CD4-positive, alpha-beta memory T cell (primary cell): ENCODE measurements at regions not wholly inside any gene's neighbourhood (a gene's known extent, or its start where the extent isn't known, plus 50 kb on each side); places are given as distances from the start of the nearest gene placed in this dataset.

Experiments used
- CTCF ChIA-PET: fragments of 350-600 bp; sonication (Branson Sonifier 250); formaldehyde crosslinking; loops from one replicate; lab custom pipeline; 2021; ENCODE audit warnings: inconsistent platforms; ENCODE audit not compliant: partially characterized antibody; lab: Charles Lee
- POLR2A ChIA-PET: fragments of 350-600 bp; sonication (Branson Sonifier 250); formaldehyde crosslinking; loops from one replicate; lab custom pipeline; 2021; ENCODE audit not compliant: partially characterized antibody; lab: Charles Lee
- DNase-seq, 5 donors: peaks; one replicate each; pipeline versions ENCODE4 v3.0.0 to v3.0.0-alpha.2; 2020 to 2022; ENCODE audit warnings: mixed read lengths in 1 of 5
- H3K27ac ChIP-seq: one replicate; pipeline ENCODE4 v1.7.0; 2013; ENCODE audit warnings: low read depth, low read length
- H3K27me3 ChIP-seq: 2 replicates; pipeline ENCODE4 v1.7.0; 2013; ENCODE audit warnings: mild to moderate bottlenecking, low read length, moderate library complexity; ENCODE audit not compliant: insufficient read depth
- H3K36me3 ChIP-seq: 2 replicates; pipeline ENCODE4 v1.7.0; 2013; ENCODE audit warnings: mild to moderate bottlenecking, low read length, moderate library complexity; ENCODE audit not compliant: insufficient read depth
- H3K4me1 ChIP-seq: 2 replicates; pipeline ENCODE4 v1.7.0; 2013; ENCODE audit warnings: mild to moderate bottlenecking, low read length, moderate library complexity; ENCODE audit not compliant: insufficient read depth
- H3K4me3 ChIP-seq, 2 donors: one replicate each; pipeline ENCODE4 v1.7.0; 2013; ENCODE audit warnings: low read length in 2 of 2, mild to moderate bottlenecking in 1 of 2
- H3K9me3 ChIP-seq, 2 donors: one replicate each; pipeline ENCODE4 v1.7.0; 2013; ENCODE audit warnings: low read length in 2 of 2, control low read depth in 1 of 2; ENCODE audit not compliant: control insufficient read depth in 1 of 2
- H3K27ac Mint-ChIP-seq, 7 donors: one replicate each; pipeline ENCODE4 v1.8.0; 2020 to 2021; ENCODE audit warnings: mixed read lengths in 7 of 7, mild to moderate bottlenecking in 6 of 7, inconsistent platforms in 3 of 7, moderate library complexity in 3 of 7
- H3K27me3 Mint-ChIP-seq, 2 donors: one replicate each; pipeline ENCODE4 v1.8.0; 2020 to 2021; ENCODE audit warnings: mixed read lengths in 2 of 2
- H3K36me3 Mint-ChIP-seq, 2 donors: one replicate each; pipeline ENCODE4 v1.8.0; 2020 to 2021; ENCODE audit warnings: mixed read lengths in 2 of 2, inconsistent platforms in 1 of 2, mild to moderate bottlenecking in 1 of 2
- H3K4me1 Mint-ChIP-seq, 4 donors: one replicate each; pipeline ENCODE4 v1.8.0; 2020 to 2021; ENCODE audit warnings: mixed read lengths in 4 of 4, mild to moderate bottlenecking in 1 of 4
- H3K4me3 Mint-ChIP-seq, 8 donors: one replicate each; pipeline ENCODE4 v1.8.0; 2020 to 2021; ENCODE audit warnings: mixed read lengths in 8 of 8, mild to moderate bottlenecking in 7 of 8, moderate library complexity in 6 of 8, inconsistent platforms in 3 of 8
- H3K9me3 Mint-ChIP-seq, 8 donors: one replicate each; pipeline ENCODE4 v1.8.0; 2020 to 2021; ENCODE audit warnings: mixed read lengths in 8 of 8, mild to moderate bottlenecking in 5 of 8, inconsistent platforms in 3 of 8, moderate library complexity in 1 of 8
- intact Hi-C: fragments of 100-400 bp; cut with micrococcal nuclease; formaldehyde crosslinking; loops from one replicate; pipeline ENCODE4 v1.15.1; 2023

DNA sequence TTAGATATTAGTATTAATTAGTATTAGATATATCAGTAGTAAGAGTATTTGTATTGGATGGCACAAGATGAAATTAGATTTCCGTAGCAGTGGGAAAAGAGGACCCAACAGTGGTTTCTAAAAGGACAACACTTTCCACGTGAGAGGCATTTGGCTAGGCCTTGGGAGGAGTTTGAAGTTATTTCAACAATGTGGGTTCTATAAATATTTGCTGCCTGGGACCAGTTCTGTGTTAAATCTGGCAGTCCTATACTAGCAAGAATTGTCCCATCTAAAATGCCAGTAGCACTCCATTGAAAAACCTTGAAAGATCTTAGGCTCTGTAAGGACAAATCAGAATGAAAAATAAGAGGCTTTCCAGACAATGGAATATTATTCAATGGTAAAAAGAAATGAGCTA, 347.1 kb upstream of the DNAJC19 start:
- peaks cover 0 to 6% (median 0%) of the 10 kb centered on the region in 8 donors for H3K9me3 Mint-ChIP-seq
- Histone ChIP-seq H3K4me3 (no peak overlapping the region), H3K27me3 (no peaks in the 10 kb centered on the region), H3K4me1 (no peaks in the 10 kb centered on the region), H3K36me3 (no peaks in the 10 kb centered on the region), H3K27ac (no peak overlapping the region), H3K9me3 (no peaks in the 10 kb centered on the region)
- intact Hi-C loops = no loop called here
- ChIA-PET POLR2A (no interaction called here), CTCF (no interaction called here)
- no peak overlapping the region for H3K27ac Mint-ChIP-seq
- H3K27me3 Mint-ChIP-seq = no peaks in the 10 kb centered on the region
- no peaks in the 10 kb centered on the region for H3K4me1 Mint-ChIP-seq
- no peaks in the 10 kb centered on the region for H3K36me3 Mint-ChIP-seq
- no peak for DNase-seq
- no peak overlapping the region for H3K4me3 Mint-ChIP-seq

DNA sequence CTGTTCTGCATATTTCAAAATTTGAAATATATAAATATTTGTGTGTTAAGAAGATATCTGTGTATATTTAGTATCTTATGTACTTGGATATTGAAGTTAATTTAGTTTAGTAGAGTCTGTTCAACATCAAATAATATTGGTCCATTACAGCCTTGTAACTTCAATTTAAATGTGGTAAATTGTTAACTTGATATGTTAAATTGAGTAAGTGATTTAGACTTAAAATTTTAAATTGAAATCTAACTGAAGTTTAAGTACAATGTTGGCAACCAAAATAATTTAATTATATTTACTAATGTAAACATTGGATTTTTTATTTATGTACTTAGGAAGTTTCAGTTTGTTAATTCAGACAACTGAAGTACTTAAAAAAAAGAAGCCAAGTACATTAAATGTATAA, 343.9 kb upstream of the DNAJC19 start:
- POLR2A ChIA-PET = no interaction called here
- CTCF ChIA-PET = no interaction called here
- H3K27me3 ChIP-seq = no peaks in the 10 kb centered on the region
- Mint-ChIP-seq H3K9me3 (peaks cover 0 to 6% (median 0%) of the 10 kb centered on the region in 8 donors), H3K4me3 (no peak overlapping the region), H3K36me3 (no peaks in the 10 kb centered on the region), H3K27ac (no peak overlapping the region), H3K4me1 (no peaks in the 10 kb centered on the region), H3K27me3 (no peaks in the 10 kb centered on the region)
- no peaks in the 10 kb centered on the region for H3K9me3 ChIP-seq
- intact Hi-C loops = no loop called here
- no peak overlapping the region for H3K27ac ChIP-seq
- no peaks in the 10 kb centered on the region for H3K36me3 ChIP-seq
- no peaks in the 10 kb centered on the region for H3K4me1 ChIP-seq
- DNase-seq = no peak
- no peak overlapping the region for H3K4me3 ChIP-seq

- H3K27ac ChIP-seq = no peak overlapping the region
- no peak overlapping the region for H3K4me3 ChIP-seq
- no peaks in the 10 kb centered on the region for H3K9me3 ChIP-seq
- Mint-ChIP-seq H3K9me3 (peaks cover 0 to 3% (median 0%) of the 10 kb centered on the region in 8 donors), H3K27me3 (peaks cover 0 to 3% of the 10 kb centered on the region in 2 donors), H3K4me3 (no peak overlapping the region), H3K27ac (no peak overlapping the region), H3K4me1 (no peaks in the 10 kb centered on the region), H3K36me3 (no peaks in the 10 kb centered on the region)
- no peaks in the 10 kb centered on the region for H3K4me1 ChIP-seq
- CTCF ChIA-PET = no interaction called here
- intact Hi-C loops = no loop called here
- DNase-seq = no peak
- no peaks in the 10 kb centered on the region for H3K36me3 ChIP-seq
- POLR2A ChIA-PET = interaction anchor here (0.6 kb wide), 1 partner anchor 13 kb away, joined by 3 read pairs; no protein-coding TSS in a partner anchor
- H3K27me3 ChIP-seq = no peaks in the 10 kb centered on the region
Measured at GRCh38 chr3:181330821-181331563, 341.5 kb upstream of the DNAJC19 start.

- no peak overlapping the region for H3K4me3 ChIP-seq
- no peaks in the 10 kb centered on the region for H3K9me3 ChIP-seq
- H3K36me3 Mint-ChIP-seq = no peaks in the 10 kb centered on the region
- no peak overlapping the region for H3K27ac ChIP-seq
- intact Hi-C loops = no loop called here
- H3K27me3 ChIP-seq = no peaks in the 10 kb centered on the region
- H3K9me3 Mint-ChIP-seq = no peaks in the 10 kb centered on the region
- no peaks in the 10 kb centered on the region for H3K36me3 ChIP-seq
- CTCF ChIA-PET = no interaction called here
- no peaks in the 10 kb centered on the region for H3K4me1 Mint-ChIP-seq
- no peak overlapping the region for H3K27ac Mint-ChIP-seq
- H3K4me1 ChIP-seq = no peaks in the 10 kb centered on the region
- DNase-seq = no peak
- H3K4me3 Mint-ChIP-seq = no peak overlapping the region
- POLR2A ChIA-PET = no interaction called here
- peaks cover 0 to 3% of the 10 kb centered on the region in 2 donors for H3K27me3 Mint-ChIP-seq
Measured at GRCh38 chr3:181330257-181330656, 340.7 kb upstream of the DNAJC19 start.

DNA sequence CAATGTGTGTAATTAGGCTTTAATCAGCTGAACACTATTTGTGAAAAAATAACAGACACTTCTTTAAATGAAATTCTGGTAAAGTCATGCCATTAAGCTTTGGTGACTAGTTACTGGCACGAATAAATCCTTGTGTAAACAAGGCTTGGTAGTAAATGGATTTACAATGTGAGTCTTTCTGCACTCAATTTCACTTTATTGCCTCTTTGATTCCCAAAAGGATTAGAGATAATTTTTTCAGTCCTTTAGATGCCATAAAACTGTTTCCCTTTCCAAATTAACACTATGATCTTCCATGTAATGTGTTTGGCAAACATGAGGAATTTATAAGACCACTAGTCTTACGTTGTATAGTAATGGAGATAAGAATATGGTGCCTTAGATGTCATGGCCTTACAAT, 339.5 kb upstream of the DNAJC19 start:
- H3K4me3 ChIP-seq = no peak overlapping the region
- H3K27me3 ChIP-seq = no peaks in the 10 kb centered on the region
- H3K36me3 Mint-ChIP-seq = no peaks in the 10 kb centered on the region
- H3K27ac Mint-ChIP-seq = no peak overlapping the region
- no peak for DNase-seq
- ChIA-PET POLR2A (no interaction called here), CTCF (interaction anchor here (0.6 kb wide), 1 partner anchor 17 kb away, joined by 7 read pairs; no protein-coding TSS in a partner anchor)
- intact Hi-C loops = no loop called here
- no peak overlapping the region for H3K4me3 Mint-ChIP-seq
- H3K9me3 ChIP-seq = no peaks in the 10 kb centered on the region
- no peaks in the 10 kb centered on the region for H3K36me3 ChIP-seq
- no peaks in the 10 kb centered on the region for H3K4me1 ChIP-seq
- H3K27me3 Mint-ChIP-seq = peaks cover 0 to 3% of the 10 kb centered on the region in 2 donors
- no peak overlapping the region for H3K27ac ChIP-seq
- peaks cover 0 to 3% (median 0%) of the 10 kb centered on the region in 8 donors for H3K9me3 Mint-ChIP-seq
- H3K4me1 Mint-ChIP-seq = no peaks in the 10 kb centered on the region

DNA sequence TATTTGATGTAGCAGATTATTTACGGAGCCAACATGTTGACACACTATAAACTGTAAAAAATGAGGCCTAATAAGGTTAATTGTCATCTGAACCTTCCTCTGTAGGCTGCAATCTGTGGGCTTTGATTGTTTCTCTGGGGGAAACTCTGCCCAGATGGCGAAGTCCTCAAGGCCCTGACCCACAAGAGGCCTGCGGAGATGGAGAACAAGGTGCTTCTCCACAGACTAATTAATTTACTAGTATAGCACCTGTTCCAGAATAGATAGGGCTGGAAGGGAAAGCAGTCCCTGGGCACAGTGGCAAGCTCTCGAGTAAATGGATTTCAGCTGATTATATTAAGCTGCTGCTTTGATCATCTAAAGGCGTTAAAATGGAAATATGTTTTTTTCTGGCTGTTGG, 338.8 kb upstream of the DNAJC19 start:
- peaks cover 0 to 7% (median 1%) of the 10 kb centered on the region in 8 donors for H3K9me3 Mint-ChIP-seq
- no peak overlapping the region for H3K27ac ChIP-seq
- no peak for DNase-seq
- no peak overlapping the region for H3K4me3 ChIP-seq
- H3K36me3 Mint-ChIP-seq = no peaks in the 10 kb centered on the region
- no peaks in the 10 kb centered on the region for H3K9me3 ChIP-seq
- H3K4me1 Mint-ChIP-seq = no peaks in the 10 kb centered on the region
- intact Hi-C loops = no loop called here
- ChIA-PET CTCF (interaction anchor here (0.6 kb wide), 1 partner anchor 17 kb away, joined by 7 read pairs; no protein-coding TSS in a partner anchor), POLR2A (no interaction called here)
- no peaks in the 10 kb centered on the region for H3K4me1 ChIP-seq
- peaks cover 0 to 3% of the 10 kb centered on the region in 2 donors for H3K27me3 Mint-ChIP-seq
- H3K36me3 ChIP-seq = no peaks in the 10 kb centered on the region
- no peak overlapping the region for H3K4me3 Mint-ChIP-seq
- H3K27ac Mint-ChIP-seq = no peak overlapping the region
- no peaks in the 10 kb centered on the region for H3K27me3 ChIP-seq

DNA sequence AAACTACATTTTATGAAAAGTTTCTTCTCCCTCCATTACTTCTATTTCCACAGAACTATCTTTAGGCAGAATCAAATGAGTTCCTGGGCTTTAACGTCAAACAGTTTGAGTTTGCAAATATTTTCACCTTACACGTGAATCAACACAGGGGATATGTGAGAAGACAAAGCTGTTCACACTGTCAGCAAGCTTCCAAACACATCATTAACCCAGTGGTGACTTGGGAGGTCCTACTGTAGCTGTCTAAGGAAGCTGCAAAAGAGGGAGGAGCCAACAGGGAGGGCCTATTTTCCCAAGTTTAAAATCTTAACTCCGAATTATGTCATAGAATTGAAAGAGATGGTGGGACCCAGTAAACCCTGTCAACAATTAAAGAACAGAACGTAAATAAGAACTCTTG, 337.8 kb upstream of the DNAJC19 start:
- Mint-ChIP-seq H3K9me3 (peaks cover 0 to 13% (median 8%) of the 10 kb centered on the region in 8 donors), H3K4me1 (no peaks in the 10 kb centered on the region), H3K36me3 (no peaks in the 10 kb centered on the region), H3K27me3 (peaks cover 0 to 3% of the 10 kb centered on the region in 2 donors), H3K4me3 (no peak overlapping the region), H3K27ac (no peak overlapping the region)
- ChIA-PET CTCF (interaction anchor here (1.3 to 1.5 kb wide), 2 partner anchors 10 to 1357 kb away, joined by 4 to 5 read pairs; no protein-coding TSS in a partner anchor), POLR2A (no interaction called here)
- Histone ChIP-seq H3K4me3 (no peak overlapping the region), H3K27me3 (no peaks in the 10 kb centered on the region), H3K27ac (no peak overlapping the region), H3K4me1 (no peaks in the 10 kb centered on the region), H3K9me3 (no peaks in the 10 kb centered on the region), H3K36me3 (no peaks in the 10 kb centered on the region)
- DNase-seq = no peak
- intact Hi-C loops = no loop called here
